ENCODE measurements at regions not wholly inside any gene's neighbourhood (a gene's known extent, or its start where the extent isn't known, plus 50 kb on each side); places are given as distances from the start of the nearest gene placed in this dataset.

- ATAC-seq = no peak
Measured at GRCh38 chr4:31995943-31996901, 1276.1 kb downstream of the PCDH7 start.

DNA sequence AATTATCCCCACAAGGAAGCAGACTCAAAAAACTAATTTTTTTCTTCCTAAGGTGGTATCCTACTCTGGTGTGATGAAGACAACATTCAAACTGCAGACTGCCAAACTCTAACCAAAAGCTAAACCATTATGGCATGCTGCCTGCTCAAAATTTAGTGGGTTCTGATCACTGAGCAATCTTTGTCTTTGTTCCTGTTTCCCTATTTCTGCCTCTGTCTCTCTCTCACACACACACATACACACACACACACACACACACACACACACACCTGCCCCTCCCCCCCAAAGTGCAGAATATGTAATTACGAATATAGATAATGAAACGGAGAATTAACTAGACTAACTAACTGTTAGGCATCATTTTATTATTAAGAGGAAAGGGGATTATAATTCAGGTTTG, 1278.6 kb downstream of the PCDH7 start:
- no peak for ATAC-seq

DNA sequence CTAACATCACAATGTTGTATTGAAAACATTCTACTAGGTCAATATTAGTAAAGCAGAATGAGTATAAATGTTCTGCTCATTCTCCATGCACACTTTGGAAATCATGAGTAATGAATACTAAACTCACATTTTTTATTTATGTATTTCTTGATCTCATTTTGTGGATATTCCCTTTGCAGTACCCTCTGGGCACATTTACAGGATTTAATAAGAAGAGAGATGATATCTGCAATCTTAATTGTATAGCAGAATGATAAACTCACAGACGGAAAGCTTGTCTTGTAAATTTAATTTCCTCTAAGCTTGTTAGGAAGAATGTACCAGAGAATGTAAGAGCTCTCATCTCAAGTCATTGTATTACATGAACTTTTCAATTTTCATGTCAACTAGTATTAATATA, 1279.7 kb downstream of the PCDH7 start:
- ATAC-seq = no peak

DNA sequence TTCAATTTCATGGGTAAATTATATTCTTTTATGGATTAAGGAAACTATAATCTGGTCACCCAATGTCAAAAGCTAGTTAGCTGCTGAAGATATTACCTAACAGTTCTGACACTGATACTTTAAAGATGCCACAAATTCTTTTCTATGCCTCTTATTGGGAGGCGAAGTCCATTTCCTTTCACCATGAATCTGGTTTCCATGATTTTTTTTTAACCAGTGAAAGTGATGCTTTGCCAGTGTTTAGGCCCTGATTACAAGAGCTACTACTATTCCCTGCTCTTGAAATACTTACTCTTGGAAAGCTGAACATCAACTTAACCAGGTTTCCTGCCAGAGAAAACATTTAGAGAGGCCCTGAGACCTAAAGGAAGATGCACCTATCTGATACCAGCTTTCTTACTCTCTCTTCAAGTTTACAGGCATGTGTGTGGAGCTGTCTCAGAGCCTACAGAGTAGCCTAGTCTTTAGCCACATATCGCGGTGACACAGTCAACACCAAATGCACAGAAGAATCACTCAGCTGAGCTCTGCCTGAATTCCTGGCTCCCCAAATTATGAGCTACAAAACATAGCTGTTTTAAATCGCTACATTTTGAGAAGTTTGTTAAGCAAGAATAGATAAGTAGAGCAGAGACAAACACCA, 1280.8 kb downstream of the PCDH7 start:
- no peak for ATAC-seq

DNA sequence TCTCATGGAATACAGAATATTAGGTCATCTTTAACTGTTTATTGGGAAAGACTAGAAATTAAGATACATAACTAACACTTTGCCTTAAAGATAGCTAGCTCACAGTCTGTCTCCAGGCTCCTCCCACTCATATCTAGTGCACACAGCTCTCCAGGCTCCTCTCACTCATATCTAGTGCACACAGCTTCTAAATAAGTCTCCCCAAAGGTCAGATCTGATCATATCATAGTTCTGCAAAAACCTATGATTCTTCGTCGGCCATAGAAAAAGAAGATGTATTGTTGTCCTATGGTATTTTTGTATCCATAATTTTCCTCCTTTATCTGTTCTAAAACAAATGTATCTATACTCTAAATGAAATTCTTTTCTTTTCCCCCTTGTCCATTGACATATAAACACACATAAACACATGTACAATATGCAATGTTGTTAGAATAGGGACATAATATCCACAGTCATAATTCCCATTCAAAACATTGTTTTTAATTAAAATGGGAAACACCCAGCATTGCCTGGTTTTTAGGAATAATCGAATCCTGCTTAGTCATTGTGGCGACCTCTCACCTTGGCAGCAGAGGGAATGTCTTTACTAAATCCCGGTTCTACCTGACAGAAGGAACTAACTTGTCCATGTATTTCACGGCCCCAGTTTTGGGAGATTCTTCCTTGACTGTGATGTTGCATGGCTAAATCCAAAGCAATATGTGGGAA, 1282.0 kb downstream of the PCDH7 start:
- ATAC-seq = no peak

GRCh38 chr4:32003548-32003947, 1283.4 kb downstream of the PCDH7 start:
- ATAC-seq = no peak

GRCh38 chr4:32010221-32010620, 1290.1 kb downstream of the PCDH7 start:
- ATAC-seq = no peak

GRCh38 chr4:32022071-32022470, 1301.9 kb downstream of the PCDH7 start:
- no peak for ATAC-seq

DNA sequence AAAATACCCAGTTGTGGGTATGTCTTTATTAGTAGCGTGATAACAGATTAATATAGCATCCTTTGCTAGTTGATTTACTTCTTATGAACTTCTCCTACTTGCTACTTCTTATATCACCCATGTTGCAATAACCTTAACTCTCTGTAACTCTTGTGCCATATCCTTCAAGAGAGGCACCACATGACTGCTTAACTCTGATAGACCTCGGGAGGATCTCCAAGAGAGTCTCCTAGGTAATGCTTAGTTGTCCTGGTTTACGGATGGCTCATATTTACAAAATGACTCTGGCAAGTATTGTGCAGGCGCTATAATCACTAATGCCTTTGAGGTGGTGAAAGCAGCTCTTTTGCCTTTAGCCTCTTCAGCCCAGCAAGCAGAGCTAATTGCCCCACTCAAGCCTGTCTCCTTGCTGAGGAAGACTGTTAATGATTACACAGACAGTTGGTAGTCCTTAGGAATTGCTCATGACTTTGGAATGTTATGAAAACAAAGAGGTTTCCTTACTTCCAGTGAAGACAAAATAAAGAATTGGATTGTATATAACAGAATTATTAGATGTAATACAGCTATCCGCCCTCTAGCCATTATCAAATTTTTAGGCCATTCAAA, 1305.8 kb downstream of the PCDH7 start:
- no peak for ATAC-seq

DNA sequence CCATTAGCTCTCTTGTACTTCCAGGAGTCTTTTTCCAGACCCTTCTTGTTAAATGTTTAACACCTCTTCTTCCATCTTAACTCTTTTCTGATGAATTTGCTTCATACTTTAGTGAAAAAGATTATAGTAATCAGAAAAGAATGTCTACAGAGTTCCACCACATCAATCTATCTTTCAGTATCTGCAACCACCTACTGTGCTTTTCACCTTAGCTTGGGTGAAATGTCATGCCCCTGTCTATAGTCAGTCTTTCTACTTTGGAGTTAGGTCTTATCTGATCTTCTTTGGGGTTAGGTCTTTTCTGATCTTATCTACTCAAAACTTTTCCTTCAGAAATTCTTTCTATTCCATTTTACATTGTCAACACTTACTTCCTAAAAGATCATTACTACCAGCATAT, 1310.2 kb downstream of the PCDH7 start:
- no peak for ATAC-seq

GRCh38 chr4:32031026-32031425, 1310.9 kb downstream of the PCDH7 start:
- no peak for ATAC-seq

- ATAC-seq = no peak
Measured at GRCh38 chr4:32032136-32032672, 1312.0 kb downstream of the PCDH7 start.

GRCh38 chr4:32037399-32037798, 1317.2 kb downstream of the PCDH7 start:
- no peak for ATAC-seq

DNA sequence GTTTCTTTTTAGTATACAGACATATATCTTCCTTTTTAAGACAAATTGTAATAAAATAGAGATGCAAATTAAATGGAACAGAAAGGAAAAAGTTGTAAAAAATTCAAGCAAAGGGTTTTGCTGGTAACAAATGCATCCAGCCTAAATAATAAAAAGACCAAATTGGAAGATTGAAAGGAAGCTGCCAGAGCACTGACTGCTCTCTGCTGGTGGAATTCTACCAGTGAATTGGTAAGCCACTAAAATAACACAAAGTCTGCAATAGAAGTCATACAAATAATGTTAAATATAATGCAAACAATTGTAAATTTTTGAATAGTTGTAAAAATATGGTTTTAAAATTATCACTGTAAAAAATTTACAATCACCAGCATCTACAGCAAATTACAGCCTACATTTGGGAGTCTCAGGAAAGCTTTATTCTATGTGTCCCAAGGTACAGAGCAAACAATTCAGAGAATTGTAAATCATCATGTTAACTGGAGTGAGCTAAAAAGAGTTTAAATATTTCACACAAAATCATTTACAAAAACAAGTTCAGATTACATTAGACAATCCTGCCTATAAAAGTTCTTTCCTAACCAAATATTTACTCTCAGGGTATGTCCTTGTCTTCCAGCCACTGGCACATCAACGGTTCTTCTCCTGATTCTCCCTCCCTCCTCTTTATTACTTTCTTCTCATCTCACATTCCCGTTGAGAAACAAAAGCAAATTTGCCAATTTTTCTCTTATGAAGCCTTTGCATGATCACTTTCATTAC, 1322.5 kb downstream of the PCDH7 start:
- no peak for ATAC-seq

- ATAC-seq = no peak
Measured at GRCh38 chr4:32043248-32043633, 1323.1 kb downstream of the PCDH7 start.

GRCh38 chr4:32061916-32062315, 1341.7 kb downstream of the PCDH7 start:
- ATAC-seq = no peak

DNA sequence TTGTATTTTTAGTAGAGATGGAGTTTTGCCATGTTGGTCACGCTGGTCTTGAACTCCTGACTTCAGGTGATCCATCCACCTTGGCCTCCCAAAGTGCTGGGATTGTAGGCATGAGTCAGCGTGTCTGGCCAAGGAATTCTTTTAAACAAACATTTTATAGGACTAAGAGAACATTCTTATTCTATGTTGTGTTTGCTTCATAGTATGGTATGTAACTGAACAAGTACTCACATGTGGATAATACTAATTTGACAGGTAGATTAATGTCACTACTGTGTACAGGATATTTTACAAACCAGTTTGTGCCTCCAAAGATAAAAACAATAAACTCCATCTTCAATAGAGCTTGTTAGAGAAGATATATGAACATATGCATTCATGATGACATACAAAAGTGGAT, 1353.4 kb downstream of the PCDH7 start:
- ATAC-seq = no peak

DNA sequence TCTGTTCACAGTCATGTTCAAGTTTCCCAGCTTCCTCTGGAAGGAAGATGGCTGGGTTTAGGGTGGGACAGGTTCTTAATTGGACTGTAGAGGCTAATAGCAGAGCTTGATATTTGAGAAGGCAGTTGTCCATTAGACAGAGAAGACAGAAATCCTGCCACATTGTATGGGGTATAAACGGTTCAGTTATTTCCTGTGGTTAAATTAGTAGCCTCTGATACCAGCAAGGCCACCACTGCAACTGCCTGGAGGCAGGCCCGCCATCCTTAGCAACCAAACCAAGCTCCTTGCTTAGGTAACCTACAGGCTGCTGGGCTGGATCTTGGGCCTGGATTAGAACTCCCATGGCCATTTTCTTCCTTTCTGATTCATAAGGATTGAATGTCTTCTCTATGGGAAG, 1367.0 kb downstream of the PCDH7 start:
- no peak for ATAC-seq

GRCh38 chr4:32094987-32095386, 1374.8 kb downstream of the PCDH7 start:
- ATAC-seq = no peak

- no peak for ATAC-seq
Measured at GRCh38 chr4:32102896-32103295, 1382.7 kb downstream of the PCDH7 start.

DNA sequence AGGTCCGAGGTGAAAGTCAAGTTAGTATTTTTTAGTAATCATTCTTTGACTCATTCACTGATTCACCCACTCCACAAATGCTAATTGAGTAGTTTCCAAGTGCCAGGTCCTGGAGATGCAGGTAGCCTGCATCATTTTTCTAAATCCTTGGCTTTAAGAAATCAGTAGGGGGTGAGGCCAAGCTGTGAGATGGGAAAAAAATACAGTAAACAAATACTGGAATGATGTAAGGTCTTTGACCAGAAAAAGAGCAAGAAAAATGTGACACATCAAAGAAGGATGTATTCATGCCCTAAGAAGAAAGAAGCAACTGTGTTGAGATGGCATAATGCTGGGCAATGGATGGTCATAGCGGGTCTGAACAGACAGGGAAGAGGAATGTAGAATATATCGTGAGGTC, 1386.6 kb downstream of the PCDH7 start:
- no peak for ATAC-seq

GRCh38 chr4:32112891-32113290, 1392.7 kb downstream of the PCDH7 start:
- no peak for ATAC-seq
